GM12865 (cell line): ENCODE measurements at regions not wholly inside any gene's neighbourhood (a gene's known extent, or its start where the extent isn't known, plus 50 kb on each side); places are given as distances from the start of the nearest gene placed in this dataset.

Experiments
- DNase-seq: peaks from one replicate; pipeline ENCODE4 v3.0.0; 2010; ENCODE audit warnings: low read depth
- H3K4me3 ChIP-seq: 2 replicates; pipeline ENCODE4 v1.5.1; 2011; ENCODE audit warnings: mild to moderate bottlenecking, low read depth, low read length, control low read depth
- TF ChIP-seq, protein P1 (sequence below): IDR thresholded peaks from 2 replicates; pipeline ENCODE4 v1.5.1; 2011; ENCODE audit warnings: low read length, control low read depth, low read depth, inconsistent platforms; ENCODE audit not compliant: insufficient read depth; ENCODE audit errors: missing control alignments

DNA sequence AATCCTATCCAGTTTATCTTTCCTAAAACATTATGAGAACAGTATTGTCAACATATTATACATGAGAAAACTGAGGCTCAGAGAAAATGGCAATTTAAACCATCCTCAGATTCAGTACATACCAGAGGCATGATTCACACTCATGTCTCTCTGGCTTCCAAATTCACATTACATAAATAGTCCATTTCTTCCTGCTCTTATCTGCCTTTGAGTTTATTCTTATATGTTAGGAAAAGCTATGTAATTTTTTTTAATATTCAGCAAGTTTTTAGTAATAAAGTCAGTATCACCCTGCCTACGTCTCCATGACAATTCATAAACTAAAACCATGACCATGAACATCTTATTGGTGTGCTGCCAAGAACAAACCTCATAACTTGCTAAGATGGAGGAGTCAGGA lies 1260.2 kb upstream of the SORCS1 start:
- no peak overlapping the region for H3K4me3 ChIP-seq
- TF ChIP-seq, protein P1, sequence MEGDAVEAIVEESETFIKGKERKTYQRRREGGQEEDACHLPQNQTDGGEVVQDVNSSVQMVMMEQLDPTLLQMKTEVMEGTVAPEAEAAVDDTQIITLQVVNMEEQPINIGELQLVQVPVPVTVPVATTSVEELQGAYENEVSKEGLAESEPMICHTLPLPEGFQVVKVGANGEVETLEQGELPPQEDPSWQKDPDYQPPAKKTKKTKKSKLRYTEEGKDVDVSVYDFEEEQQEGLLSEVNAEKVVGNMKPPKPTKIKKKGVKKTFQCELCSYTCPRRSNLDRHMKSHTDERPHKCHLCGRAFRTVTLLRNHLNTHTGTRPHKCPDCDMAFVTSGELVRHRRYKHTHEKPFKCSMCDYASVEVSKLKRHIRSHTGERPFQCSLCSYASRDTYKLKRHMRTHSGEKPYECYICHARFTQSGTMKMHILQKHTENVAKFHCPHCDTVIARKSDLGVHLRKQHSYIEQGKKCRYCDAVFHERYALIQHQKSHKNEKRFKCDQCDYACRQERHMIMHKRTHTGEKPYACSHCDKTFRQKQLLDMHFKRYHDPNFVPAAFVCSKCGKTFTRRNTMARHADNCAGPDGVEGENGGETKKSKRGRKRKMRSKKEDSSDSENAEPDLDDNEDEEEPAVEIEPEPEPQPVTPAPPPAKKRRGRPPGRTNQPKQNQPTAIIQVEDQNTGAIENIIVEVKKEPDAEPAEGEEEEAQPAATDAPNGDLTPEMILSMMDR: no peak
- no peak for DNase-seq

DNA sequence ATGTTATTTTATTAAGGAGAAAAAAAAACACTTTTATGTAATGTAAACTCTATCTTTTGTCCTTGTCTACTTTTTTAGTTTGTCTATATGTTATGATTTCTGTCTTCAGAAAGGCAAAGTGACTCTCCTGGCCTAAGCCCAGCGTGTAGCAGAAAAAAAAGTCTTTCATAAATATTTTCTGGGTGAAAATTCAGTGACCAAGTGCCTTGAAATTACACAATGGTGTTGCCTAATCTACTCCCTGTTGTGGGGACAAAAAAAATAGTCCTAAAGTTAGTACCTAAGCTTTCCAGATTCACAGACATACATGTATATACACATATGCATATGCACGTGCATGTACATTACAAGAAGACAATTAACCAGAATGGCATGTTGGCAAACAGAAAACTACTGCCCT lies 1257.8 kb upstream of the SORCS1 start:
- DNase-seq: no peak
- TF ChIP-seq, protein P1: no peak
- H3K4me3 ChIP-seq: no peak overlapping the region

DNA sequence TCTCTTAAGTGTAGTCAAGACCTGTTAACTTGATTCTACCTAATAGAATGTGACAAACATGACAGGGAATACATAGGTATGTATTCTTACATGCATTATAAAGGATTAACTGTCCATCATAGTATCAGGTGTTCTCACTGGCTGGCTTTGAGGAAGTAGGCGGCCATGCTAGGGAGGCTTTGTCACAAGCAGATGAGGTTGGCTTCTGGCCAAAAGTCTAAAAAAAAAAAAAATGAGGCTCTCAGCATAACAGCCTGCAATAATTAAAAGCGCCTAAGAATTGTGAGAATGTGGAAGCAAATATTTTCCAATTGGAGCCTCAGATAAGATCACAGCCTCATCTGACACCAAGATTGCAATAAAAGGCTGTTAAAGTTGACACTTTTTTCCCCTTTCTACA lies 1256.8 kb upstream of the SORCS1 start:
- no peak overlapping the region for H3K4me3 ChIP-seq
- DNase-seq: peak; percentile 8
- TF ChIP-seq, protein P1: no peak

DNA sequence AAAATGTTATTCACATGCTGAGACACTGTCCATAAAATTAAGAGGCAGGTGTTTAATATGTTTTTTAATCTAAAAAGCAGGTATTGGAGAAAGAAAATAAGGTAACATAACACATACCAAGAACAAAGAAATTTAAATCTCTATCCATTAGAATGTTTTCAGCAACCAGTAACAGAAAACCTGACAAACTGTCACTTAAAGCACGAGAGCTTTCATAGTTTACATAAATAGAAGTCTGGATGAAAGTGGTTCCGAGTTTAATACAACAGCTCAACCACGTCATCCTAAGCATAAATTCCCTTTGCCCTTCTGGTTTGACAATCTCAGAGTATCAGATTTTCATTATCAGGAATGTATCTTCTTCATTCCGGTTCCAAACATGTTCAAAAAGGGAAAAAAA lies 1249.4 kb upstream of the SORCS1 start:
- TF ChIP-seq, protein P1: no peak
- no peak for DNase-seq
- no peak overlapping the region for H3K4me3 ChIP-seq

DNA sequence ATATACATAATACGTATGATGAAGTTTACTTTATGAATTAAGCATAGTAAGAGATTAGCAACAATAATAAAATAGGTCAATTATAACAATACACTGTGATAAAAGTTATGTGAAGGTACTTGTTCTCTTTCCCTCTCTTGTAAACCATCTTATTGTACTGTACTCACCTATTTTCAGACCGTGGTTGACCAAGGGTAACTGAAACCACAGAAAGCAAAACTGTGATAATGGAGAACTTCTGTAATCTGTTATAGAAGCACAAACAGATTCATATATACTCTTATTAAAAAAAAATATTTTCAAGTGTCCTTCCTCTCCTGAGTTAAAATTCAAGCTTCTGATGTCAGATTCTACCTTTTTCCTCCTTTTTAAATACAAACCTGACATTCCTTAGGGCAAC lies 1247.8 kb upstream of the SORCS1 start:
- TF ChIP-seq, protein P1: no peak
- no peak for DNase-seq
- no peak overlapping the region for H3K4me3 ChIP-seq

DNA sequence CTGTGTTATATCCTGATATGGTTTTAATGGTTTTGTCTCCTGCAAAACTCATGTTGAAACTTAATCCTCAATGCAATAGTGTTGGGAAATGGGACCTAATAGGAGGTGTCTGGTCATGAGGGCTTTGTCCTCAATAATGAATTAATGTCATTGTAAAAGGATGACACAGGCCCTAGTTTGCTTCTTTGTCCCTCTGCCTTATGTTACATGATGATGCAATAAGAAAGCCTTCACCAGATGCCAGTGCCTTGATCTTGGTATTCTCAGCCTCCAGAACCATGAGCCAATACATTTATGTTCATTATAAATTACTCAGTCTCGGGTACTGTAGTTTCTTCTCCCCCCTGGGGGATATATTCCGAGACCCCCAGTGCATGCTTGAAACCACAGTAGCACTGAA lies 1247.4 kb upstream of the SORCS1 start:
- H3K4me3 ChIP-seq: no peak overlapping the region
- TF ChIP-seq, protein P1: no peak
- no peak for DNase-seq

DNA sequence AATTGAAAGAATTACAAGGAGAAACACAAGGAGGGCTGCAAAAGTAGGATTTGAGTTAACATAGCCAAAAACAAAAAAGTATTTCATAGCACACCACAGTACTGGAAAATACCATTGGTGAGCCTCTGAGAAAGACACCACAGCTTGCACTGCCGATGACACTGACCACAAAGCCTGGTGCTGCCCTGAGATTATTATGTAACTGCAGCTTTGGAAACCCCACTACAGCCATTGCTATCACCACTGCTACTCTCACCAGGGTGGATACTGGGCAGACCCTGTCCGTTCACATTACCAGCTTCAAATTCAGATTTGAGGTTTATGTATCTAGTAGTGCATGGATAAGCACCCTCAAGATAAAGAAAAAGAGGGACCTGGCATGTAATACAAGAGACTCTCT lies 1246.7 kb upstream of the SORCS1 start:
- no peak for DNase-seq
- H3K4me3 ChIP-seq: no peak overlapping the region
- TF ChIP-seq, protein P1: no peak
